HAP-1 (cell line): ENCODE measurements at regions not wholly inside any gene's neighbourhood (a gene's known extent, or its start where the extent isn't known, plus 50 kb on each side); places are given as distances from the start of the nearest gene placed in this dataset.
"Not testable (repeated sequence)": the region's sequence is repeated elsewhere in the genome, so short reads cannot be mapped to it uniquely, and the experiment has no call there.

Source experiments
- DNase-seq, 2 experiments: peaks; one replicate each; pipeline ENCODE4 v3.0.0-alpha.2; 2016 to 2020; ENCODE audit warnings: low spot score in 2 of 2
- H3K27me3 ChIP-seq: fragments of 250-450 bp; sonication (Bioruptor Pico); 2 replicates; pipeline ENCODE4 v1.5.1; 2020; ENCODE audit warnings: low read depth, mild to moderate bottlenecking, moderate library complexity
- H3K36me3 ChIP-seq: fragments of 250-450 bp; sonication (Bioruptor Pico); replicated peaks from 2 replicates; pipeline ENCODE4 v1.5.1; 2020; ENCODE audit warnings: mild to moderate bottlenecking
- H3K4me1 ChIP-seq: fragments of 250-450 bp; sonication (Bioruptor Pico); 2 replicates; pipeline ENCODE4 v1.5.1; 2020; ENCODE audit warnings: mild to moderate bottlenecking
- H3K4me3 ChIP-seq: fragments of 250-450 bp; sonication (Bioruptor Pico); 2 replicates; pipeline ENCODE4 v1.5.1; 2020; ENCODE audit warnings: mild to moderate bottlenecking, moderate library complexity
- H3K9me3 ChIP-seq: fragments of 250-450 bp; sonication (Bioruptor Pico); 2 replicates; pipeline ENCODE4 v1.5.1; 2020; ENCODE audit warnings: mild to moderate bottlenecking, moderate library complexity
- in situ Hi-C: fragments of 300-500 bp; cut with MboI; formaldehyde crosslinking; loops from 3 replicates; pipeline ENCODE4 v1.14.3; 2020; ENCODE audit warnings: low sequenced_read_pairs, inconsistent platforms, mixed read lengths

GRCh38 chr16:13630374-13630773, 289.6 kb upstream of the ERCC4 start:
- no peak for DNase-seq
- in situ Hi-C loops: no loop called here

GRCh38 chr16:13631213-13631767, 288.7 kb upstream of the ERCC4 start:
- H3K4me3 ChIP-seq: no peak overlapping the region
- H3K4me1 ChIP-seq: no peaks in the 10 kb centered on the region
- H3K9me3 ChIP-seq: no peaks in the 10 kb centered on the region; the same call in 1 of the 2 replicates
- DNase-seq: no peak
- in situ Hi-C loops: no loop called here
- no peaks in the 10 kb centered on the region for H3K36me3 ChIP-seq
- no peaks in the 10 kb centered on the region for H3K27me3 ChIP-seq

More at GRCh38 chr16:13630374-13630773, 289.6 kb upstream of the ERCC4 start:
- Histone ChIP-seq H3K4me3 (no peak overlapping the region), H3K27me3 (no peaks in the 10 kb centered on the region), H3K36me3 (no peaks in the 10 kb centered on the region), H3K4me1 (no peaks in the 10 kb centered on the region), H3K9me3 (no peaks in the 10 kb centered on the region; the same call in 1 of the 2 replicates)

GRCh38 chr16:13631916-13632315, 288.0 kb upstream of the ERCC4 start:
- no peak overlapping the region for H3K4me3 ChIP-seq
- no peaks in the 10 kb centered on the region for H3K27me3 ChIP-seq
- in situ Hi-C loops: no loop called here
- H3K4me1 ChIP-seq: no peaks in the 10 kb centered on the region
- no peak for DNase-seq
- no peaks in the 10 kb centered on the region; the same call in 1 of the 2 replicates for H3K9me3 ChIP-seq
- H3K36me3 ChIP-seq: no peaks in the 10 kb centered on the region

GRCh38 chr16:13632504-13632903, 287.4 kb upstream of the ERCC4 start:
- H3K4me1 ChIP-seq, H3K27me3 ChIP-seq, DNase-seq, H3K36me3 ChIP-seq, H3K4me3 ChIP-seq, in situ Hi-C loops, H3K9me3 ChIP-seq: not testable (repeated sequence)

- no peak for DNase-seq
- no peaks in the 10 kb centered on the region for H3K27me3 ChIP-seq
- in situ Hi-C loops: no loop called here
- no peak overlapping the region for H3K4me3 ChIP-seq
- H3K9me3 ChIP-seq: no peaks in the 10 kb centered on the region; the same call in 1 of the 2 replicates
- H3K4me1 ChIP-seq: no peaks in the 10 kb centered on the region
- H3K36me3 ChIP-seq: no peaks in the 10 kb centered on the region
Measured at GRCh38 chr16:13633391-13633861, 286.5 kb upstream of the ERCC4 start.

GRCh38 chr16:13634253-13634652, 285.7 kb upstream of the ERCC4 start:
- in situ Hi-C loops: no loop called here
- H3K27me3 ChIP-seq: no peaks in the 10 kb centered on the region
- no peaks in the 10 kb centered on the region; the same call in 1 of the 2 replicates for H3K9me3 ChIP-seq
- H3K4me3 ChIP-seq: no peak overlapping the region
- no peaks in the 10 kb centered on the region for H3K4me1 ChIP-seq
- no peak for DNase-seq
- no peaks in the 10 kb centered on the region for H3K36me3 ChIP-seq

GRCh38 chr16:13634959-13635358, 285.0 kb upstream of the ERCC4 start:
- no peaks in the 10 kb centered on the region; the same call in 1 of the 2 replicates for H3K9me3 ChIP-seq
- H3K27me3 ChIP-seq: no peaks in the 10 kb centered on the region
- no peaks in the 10 kb centered on the region for H3K4me1 ChIP-seq
- H3K4me3 ChIP-seq: no peak overlapping the region
- DNase-seq: no peak
- in situ Hi-C loops: no loop called here
- H3K36me3 ChIP-seq: no peaks in the 10 kb centered on the region

GRCh38 chr16:13638218-13638617, 281.7 kb upstream of the ERCC4 start:
- Histone ChIP-seq H3K4me3 (no peak overlapping the region), H3K36me3 (no peaks in the 10 kb centered on the region)
- in situ Hi-C loops: no loop called here

GRCh38 chr16:13643412-13643811, 276.5 kb upstream of the ERCC4 start:
- no peaks in the 10 kb centered on the region for H3K9me3 ChIP-seq
- no peaks in the 10 kb centered on the region for H3K27me3 ChIP-seq
- in situ Hi-C loops: no loop called here
- DNase-seq: no peak
- no peaks in the 10 kb centered on the region for H3K36me3 ChIP-seq
- H3K4me3 ChIP-seq: no peak overlapping the region
- H3K4me1 ChIP-seq: no peaks in the 10 kb centered on the region

More at GRCh38 chr16:13638218-13638617, 281.7 kb upstream of the ERCC4 start:
- DNase-seq: no peak
- Histone ChIP-seq H3K27me3 (no peaks in the 10 kb centered on the region), H3K4me1 (no peaks in the 10 kb centered on the region), H3K9me3 (no peaks in the 10 kb centered on the region; the same call in 1 of the 2 replicates)

GRCh38 chr16:13645601-13646245, 274.2 kb upstream of the ERCC4 start:
- no peaks in the 10 kb centered on the region for H3K27me3 ChIP-seq
- no peaks in the 10 kb centered on the region for H3K9me3 ChIP-seq
- in situ Hi-C loops: no loop called here
- DNase-seq: no peak
- H3K4me1 ChIP-seq: no peaks in the 10 kb centered on the region
- no peaks in the 10 kb centered on the region for H3K36me3 ChIP-seq
- no peak overlapping the region for H3K4me3 ChIP-seq

GRCh38 chr16:13660807-13661206, 259.1 kb upstream of the ERCC4 start:
- in situ Hi-C loops: no loop called here
- Histone ChIP-seq H3K27me3 (no peaks in the 10 kb centered on the region), H3K4me3 (no peak overlapping the region), H3K36me3 (no peaks in the 10 kb centered on the region), H3K4me1 (no peaks in the 10 kb centered on the region), H3K9me3 (no peaks in the 10 kb centered on the region)
- DNase-seq: no peak

- H3K9me3 ChIP-seq: no peaks in the 10 kb centered on the region
- in situ Hi-C loops: no loop called here
- H3K27me3 ChIP-seq: no peaks in the 10 kb centered on the region
- H3K4me3 ChIP-seq: no peak overlapping the region
- no peaks in the 10 kb centered on the region for H3K4me1 ChIP-seq
- DNase-seq: no peak
- no peaks in the 10 kb centered on the region for H3K36me3 ChIP-seq
Measured at GRCh38 chr16:13665876-13666275, 254.1 kb upstream of the ERCC4 start.

GRCh38 chr16:13672196-13672595, 247.8 kb upstream of the ERCC4 start:
- Histone ChIP-seq H3K36me3 (no peaks in the 10 kb centered on the region), H3K9me3 (no peaks in the 10 kb centered on the region), H3K27me3 (no peaks in the 10 kb centered on the region), H3K4me1 (no peaks in the 10 kb centered on the region), H3K4me3 (no peak overlapping the region)
- no peak for DNase-seq
- in situ Hi-C loops: no loop called here

GRCh38 chr16:13680021-13680889, 239.7 kb upstream of the ERCC4 start:
- Histone ChIP-seq H3K4me1 (no peaks in the 10 kb centered on the region), H3K4me3 (no peak overlapping the region), H3K27me3 (no peaks in the 10 kb centered on the region), H3K9me3 (no peaks in the 10 kb centered on the region; the same call in 1 of the 2 replicates), H3K36me3 (no peaks in the 10 kb centered on the region)
- DNase-seq: no peak
- in situ Hi-C loops: no loop called here
